BE2C (cell line): ENCODE measurements at regions not wholly inside any gene's neighbourhood (a gene's known extent, or its start where the extent isn't known, plus 50 kb on each side); places are given as distances from the start of the nearest gene placed in this dataset.
"Not testable (repeated sequence)": the region's sequence is repeated elsewhere in the genome, so short reads cannot be mapped to it uniquely, and the experiment has no call there.

Experiments used
- DNase-seq: peaks from one replicate; pipeline ENCODE4 v3.0.0-alpha.2; 2020
- H3K27me3 ChIP-seq: fragments of 250-450 bp; sonication (Bioruptor Pico); 2 replicates; pipeline ENCODE4 v1.5.1; 2020; ENCODE audit warnings: mild to moderate bottlenecking
- H3K36me3 ChIP-seq: fragments of 250-450 bp; sonication (Bioruptor Pico); 2 replicates; pipeline ENCODE4 v1.5.1; 2020; ENCODE audit warnings: mild to moderate bottlenecking
- H3K4me1 ChIP-seq: fragments of 250-450 bp; sonication (Bioruptor Pico); 2 replicates; pipeline ENCODE4 v1.5.1; 2020
- H3K4me3 ChIP-seq: 2 replicates; pipeline ENCODE4 v1.5.1; 2011; ENCODE audit warnings: low read depth, low read length
- H3K9me3 ChIP-seq: fragments of 250-450 bp; sonication (Bioruptor Pico); 2 replicates; pipeline ENCODE4 v1.5.1; 2020
- CTCF ChIP-seq: IDR thresholded peaks from 2 replicates; pipeline ENCODE4 v1.5.1; 2012; ENCODE audit warnings: mild to moderate bottlenecking, low read depth, low read length

DNA sequence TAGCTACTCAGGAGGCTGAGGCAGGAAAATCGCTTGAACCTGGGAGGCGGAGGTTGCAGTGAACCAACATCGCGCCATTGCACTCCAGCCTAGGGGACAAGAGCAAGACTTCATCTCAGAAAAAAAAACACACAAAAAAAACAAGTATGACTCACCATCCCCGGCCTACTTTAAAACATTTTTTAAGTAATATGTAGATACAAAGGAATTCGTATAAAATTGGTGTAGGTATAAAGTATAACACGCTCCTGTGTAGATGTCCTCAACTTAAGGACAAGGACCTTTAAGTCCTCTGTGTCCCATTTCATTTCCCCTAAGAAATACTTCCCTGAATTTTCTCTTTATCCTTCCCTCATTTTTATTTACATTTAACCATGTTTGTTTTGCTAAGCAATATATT is 73.4 kb upstream of the PKN2 start:
- H3K27me3 ChIP-seq: no peaks in the 10 kb centered on the region
- H3K4me1 ChIP-seq: no peaks in the 10 kb centered on the region
- no peak overlapping the region for H3K4me3 ChIP-seq
- no peaks in the 10 kb centered on the region for H3K9me3 ChIP-seq
- no peak for DNase-seq
- no peaks in the 10 kb centered on the region for H3K36me3 ChIP-seq
- no peak for TF ChIP-seq CTCF

DNA sequence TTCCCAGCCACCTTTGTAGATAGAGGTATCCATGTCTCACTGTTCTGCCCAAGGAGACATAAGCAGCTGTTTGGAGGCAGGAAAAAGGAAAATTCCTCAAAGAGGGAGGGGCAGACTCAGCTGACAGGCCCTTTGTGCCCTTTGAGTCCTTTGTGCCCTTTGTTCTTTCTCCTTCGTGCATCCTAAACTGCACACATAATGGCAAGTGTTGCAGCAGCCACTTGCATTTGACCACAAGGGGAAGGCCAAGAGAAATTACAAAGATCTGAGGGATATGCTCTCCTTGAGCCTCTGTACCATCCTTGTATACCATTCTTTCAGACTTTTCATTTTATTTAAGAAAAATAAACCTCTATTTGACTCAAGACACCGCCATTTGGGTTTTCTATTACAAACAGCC is 71.8 kb upstream of the PKN2 start:
- Histone ChIP-seq H3K4me1 (no peaks in the 10 kb centered on the region), H3K36me3 (no peaks in the 10 kb centered on the region), H3K27me3 (no peaks in the 10 kb centered on the region), H3K4me3 (no peak overlapping the region), H3K9me3 (no peaks in the 10 kb centered on the region)
- TF ChIP-seq CTCF: no peak
- DNase-seq: no peak

DNA sequence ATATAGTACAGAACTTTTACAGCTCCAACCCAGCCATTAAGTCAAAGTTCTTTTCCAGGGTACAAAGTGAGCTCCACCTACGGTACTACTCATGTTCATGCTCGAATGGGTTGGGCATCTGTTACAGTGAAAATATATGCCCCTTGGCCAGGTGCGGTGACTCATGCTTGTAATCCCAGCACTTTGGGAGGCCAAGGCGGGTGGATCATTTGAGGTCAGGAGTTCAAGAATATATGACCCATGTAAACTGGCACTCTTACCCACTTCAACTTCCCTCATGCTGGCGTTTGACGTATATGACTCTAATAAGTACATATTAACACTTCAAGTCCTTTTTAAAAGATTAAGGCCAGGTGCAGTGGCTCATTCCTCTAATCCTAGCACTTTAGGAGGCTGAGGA is 71.3 kb upstream of the PKN2 start:
- Histone ChIP-seq H3K4me1 (no peaks in the 10 kb centered on the region), H3K9me3 (no peaks in the 10 kb centered on the region), H3K27me3 (no peaks in the 10 kb centered on the region), H3K4me3 (no peak overlapping the region), H3K36me3 (no peaks in the 10 kb centered on the region)
- DNase-seq: no peak
- TF ChIP-seq CTCF: no peak

DNA sequence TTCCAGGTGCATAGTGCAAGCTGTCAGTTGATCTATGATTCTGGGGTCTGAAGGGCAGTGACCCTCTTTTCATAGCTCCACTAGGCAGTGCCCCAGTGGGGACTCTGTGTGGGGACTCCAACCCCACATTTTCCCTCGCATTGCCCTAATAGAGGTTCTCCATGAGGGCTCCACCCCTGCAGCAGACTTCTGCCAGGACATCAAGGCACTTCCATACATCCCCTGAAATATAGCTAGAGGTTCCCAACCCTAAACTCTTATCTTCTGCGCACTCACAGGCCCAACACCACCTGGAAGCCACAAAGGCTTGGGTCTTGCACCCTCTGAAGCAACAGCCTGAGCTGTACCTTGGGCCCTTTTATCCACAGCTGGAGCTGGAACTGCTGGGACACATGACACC is 65.7 kb upstream of the PKN2 start:
- Histone ChIP-seq H3K4me1 (no peaks in the 10 kb centered on the region), H3K27me3 (no peaks in the 10 kb centered on the region), H3K36me3 (no peaks in the 10 kb centered on the region), H3K4me3 (no peak overlapping the region), H3K9me3 (no peaks in the 10 kb centered on the region)
- no peak for TF ChIP-seq CTCF
- DNase-seq: no peak

GRCh38 chr1:88623101-88623500 is 61.0 kb upstream of the PKN2 start:
- H3K36me3 ChIP-seq, DNase-seq, H3K4me3 ChIP-seq, H3K4me1 ChIP-seq, H3K9me3 ChIP-seq, H3K27me3 ChIP-seq: not testable (repeated sequence)
